ENCODE measurements at regions not wholly inside any gene's neighbourhood (a gene's known extent, or its start where the extent isn't known, plus 50 kb on each side); places are given as distances from the start of the nearest gene placed in this dataset.
"Not testable (repeated sequence)": the region's sequence is repeated elsewhere in the genome, so short reads cannot be mapped to it uniquely, and the experiment has no call there.

GRCh38 chrX:5289949-5290348 lies 938.7 kb downstream of the NLGN4X start:
- DNase-seq, result not testable (repeated sequence)

GRCh38 chrX:5278908-5279307 lies 949.8 kb downstream of the NLGN4X start:
- no peak for DNase-seq

GRCh38 chrX:5265324-5265850 lies 963.3 kb downstream of the NLGN4X start:
- DNase-seq, result no peak

- DNase-seq, result no peak
Measured at GRCh38 chrX:5250106-5250505, 978.6 kb downstream of the NLGN4X start.

GRCh38 chrX:5242091-5242790 lies 986.4 kb downstream of the NLGN4X start:
- no peak for DNase-seq

- DNase-seq, result no peak
Measured at GRCh38 chrX:5236749-5237148, 991.9 kb downstream of the NLGN4X start.

GRCh38 chrX:5236096-5236495 lies 992.6 kb downstream of the NLGN4X start:
- no peak for DNase-seq

- DNase-seq, result no peak
Measured at GRCh38 chrX:5233830-5234229, 994.8 kb downstream of the NLGN4X start.

GRCh38 chrX:5220421-5220820 lies 1008.2 kb downstream of the NLGN4X start:
- DNase-seq, result no peak

- DNase-seq, result no peak
Measured at GRCh38 chrX:5194806-5195205, 1033.9 kb downstream of the NLGN4X start.

GRCh38 chrX:5180135-5180741 lies 1048.4 kb downstream of the NLGN4X start:
- DNase-seq, result no peak

GRCh38 chrX:5176766-5177165 lies 1051.9 kb downstream of the NLGN4X start:
- DNase-seq, result no peak

GRCh38 chrX:5163663-5164062 lies 1065.0 kb downstream of the NLGN4X start:
- DNase-seq, result no peak

GRCh38 chrX:5155301-5155700 lies 1073.4 kb downstream of the NLGN4X start:
- DNase-seq, result no peak

- no peak for DNase-seq
Measured at GRCh38 chrX:5145957-5146356, 1082.7 kb downstream of the NLGN4X start.

GRCh38 chrX:5142644-5143043 lies 1086.0 kb downstream of the NLGN4X start:
- no peak for DNase-seq

GRCh38 chrX:5122181-5122678 lies 1106.4 kb downstream of the NLGN4X start:
- DNase-seq, result no peak

- no peak for DNase-seq
Measured at GRCh38 chrX:5117816-5118215, 1110.9 kb downstream of the NLGN4X start.

GRCh38 chrX:5113128-5113527 lies 1115.5 kb downstream of the NLGN4X start:
- peak in 1 of 2 donors; percentile 2 for DNase-seq

GRCh38 chrX:5100004-5100403 lies 1128.7 kb downstream of the NLGN4X start:
- no peak for DNase-seq

- DNase-seq, result no peak
Measured at GRCh38 chrX:5086388-5086787, 1142.3 kb downstream of the NLGN4X start.

- DNase-seq, result no peak
Measured at GRCh38 chrX:5084279-5084678, 1144.4 kb downstream of the NLGN4X start.

- DNase-seq, result no peak
Measured at GRCh38 chrX:5082705-5083104, 1146.0 kb downstream of the NLGN4X start.

GRCh38 chrX:5080791-5081190 lies 1147.9 kb downstream of the NLGN4X start:
- no peak for DNase-seq

Data from hippocampal formation (tissue), 2 donors.